ENCODE measurements at regions not wholly inside any gene's neighbourhood (a gene's known extent, or its start where the extent isn't known, plus 50 kb on each side); places are given as distances from the start of the nearest gene placed in this dataset.

DNA sequence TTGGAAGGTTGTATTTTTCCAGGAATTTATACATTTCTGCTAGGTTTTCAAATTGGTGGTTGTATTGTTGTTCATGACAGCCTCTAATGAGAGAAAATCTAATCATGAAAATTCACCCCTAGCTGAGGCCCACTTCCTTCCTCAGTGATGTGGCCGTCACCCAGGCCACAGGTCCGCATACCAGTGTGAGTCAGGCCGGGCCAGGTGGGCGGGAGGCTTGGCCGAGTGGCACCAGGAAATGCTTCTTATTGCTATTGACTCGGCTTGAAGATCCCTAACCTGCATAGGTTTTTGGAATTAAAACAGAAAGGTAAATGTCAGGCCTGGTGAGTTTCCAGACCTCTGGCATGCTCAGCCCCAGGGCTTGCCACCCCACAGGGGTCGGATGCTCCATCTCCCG is 88.7 kb downstream of the SCGB2B2 start:
- no peak overlapping the region for H2BK5ac ChIP-seq (ENCODE audit: low read depth, low read length)
- no peak overlapping the region for H4K91ac ChIP-seq (replicated peaks; ENCODE audit: insufficient read length, low read length)
- DNase-seq (ENCODE audit: low read depth in 1 of 2, low spot score in 2 of 2) (no peak), FAIRE-seq (no peak)
- H3K18ac ChIP-seq (ENCODE audit: extremely low read depth, low read length): no peak overlapping the region
- H3K79me2 ChIP-seq (ENCODE audit: control insufficient read depth in 1 of 2, insufficient read depth in 2 of 2, low read length in 2 of 2): no peaks in the 10 kb centered on the region
- POLR2A ChIA-PET (ENCODE audit: partially characterized antibody): no interaction called here
- H3K27me3 ChIP-seq (replicated peaks in 1 of 4; ENCODE audit: control insufficient read depth in 3 of 4, extremely low read depth in 1 of 4, insufficient read depth in 3 of 4, low read length in 3 of 4): 0 out of 7 replicates have a peak, but pooled peaks cover 0 to 2% (median 0%) of the 10 kb centered on the region in 4 experiments
- no peak overlapping the region for H3K4me3 ChIP-seq (ENCODE audit: extremely low read depth in 1 of 4, insufficient read depth in 2 of 4, low read depth in 3 of 4, low read length in 4 of 4)
- no peak overlapping the region for H3K4ac ChIP-seq (replicated peaks; ENCODE audit: insufficient read length, low read depth, low read length)
- no peak overlapping the region for H3K14ac ChIP-seq (ENCODE audit: insufficient read length)
- no peak overlapping the region for H2BK15ac ChIP-seq (ENCODE audit: low read length)
- no peak overlapping the region for H2BK20ac ChIP-seq (ENCODE audit: low read length)
- WGBS, 2 experiments (ENCODE audit: extremely low coverage in 1 of 2, insufficient coverage in 1 of 2, insufficient read length in 1 of 2, insufficient replicate concordance in 2 of 2, low coverage in 1 of 2, low lambda C conversion rate in 2 of 2, missing lambda C conversion rate in 1 of 2): 82% methylated on average over 8 of the region's 8 CpGs; no CpG with 5 or more reads in 1 of the 2 experiments
- no peaks in the 10 kb centered on the region for H3K36me3 ChIP-seq (ENCODE audit: control insufficient read depth in 2 of 4, insufficient read depth in 4 of 4, low read length in 3 of 4)
- no peaks in the 10 kb centered on the region for H4K20me1 ChIP-seq (replicated peaks in 1 of 2; ENCODE audit: control insufficient read depth in 1 of 2, insufficient read depth in 2 of 2, low read length in 2 of 2)
- no peak overlapping the region for H2AK5ac ChIP-seq (ENCODE audit: low read depth, low read length)
- no peak overlapping the region for H2BK12ac ChIP-seq (ENCODE audit: low read depth, low read length)
- no peak overlapping the region for H3K27ac ChIP-seq (ENCODE audit: low read depth, low read length)
- CTCF ChIA-PET (ENCODE audit: partially characterized antibody): no interaction called here
- no peak overlapping the region for H4K8ac ChIP-seq (ENCODE audit: extremely low read depth, insufficient read depth, low read length)
- no peak overlapping the region for H3K56ac ChIP-seq (replicated peaks; ENCODE audit: insufficient read length, low read depth, low read length)
- H3K4me2 ChIP-seq (ENCODE audit: insufficient read depth in 1 of 2, low read depth in 2 of 2, low read length in 2 of 2): no peak overlapping the region
- H3K79me1 ChIP-seq (ENCODE audit: low read depth, low read length): no peaks in the 10 kb centered on the region
- H3K9me3 ChIP-seq (ENCODE audit: insufficient read depth in 2 of 2, low read depth in 1 of 2, low read length in 1 of 2): peaks cover 57 to 58% of the 10 kb centered on the region in 2 experiments
- no peak overlapping the region for H3K9ac ChIP-seq (replicated peaks in 1 of 4; ENCODE audit: extremely low read depth in 1 of 4, low read depth in 3 of 4, low read length in 3 of 4)
- no peak overlapping the region for H2BK120ac ChIP-seq (replicated peaks; ENCODE audit: low read depth, low read length)
- H3K4me1 ChIP-seq (replicated peaks in 1 of 4; ENCODE audit: control insufficient read depth in 3 of 4, insufficient read depth in 4 of 4, low read length in 3 of 4): no peaks in the 10 kb centered on the region
- no peak overlapping the region for H4K5ac ChIP-seq (ENCODE audit: insufficient read length, low read depth, low read length)
- H2AFZ ChIP-seq (ENCODE audit: low read length): no peak overlapping the region
- no peaks in the 10 kb centered on the region; the same call in 1 of the 2 replicates for H3K23me2 ChIP-seq (ENCODE audit: low read depth, low read length)
- no peak overlapping the region for H3K23ac ChIP-seq (ENCODE audit: insufficient read length)
- TF ChIP-seq ZNF274 (IDR thresholded peaks at IDR 0.05; ENCODE audit: borderline replicate concordance, extremely low read depth, low read length) (no peak), SRF (IDR thresholded peaks at IDR 0.05; ENCODE audit: low read depth, low read length) (no peak), GABPA (IDR thresholded peaks at IDR 0.05; ENCODE audit: borderline replicate concordance, insufficient read depth, low read length) (no peak), TCF12 (IDR thresholded peaks at IDR 0.05; ENCODE audit: low read depth, low read length) (no peak), SP2 (IDR thresholded peaks at IDR 0.05; ENCODE audit: low read length) (no peak), TAF1 (IDR thresholded peaks at IDR 0.05; ENCODE audit: low read depth, low read length) (no peak), RXRA (IDR thresholded peaks at IDR 0.05; ENCODE audit: insufficient read depth, low read depth, low read length) (no peak), CEBPB (IDR thresholded peaks at IDR 0.05; ENCODE audit: low read depth, low read length) (no peak), SUZ12 (IDR thresholded peaks at IDR 0.05; ENCODE audit: low read length) (no peak), KDM5A (IDR thresholded peaks at IDR 0.05; ENCODE audit: low read length) (no peak), JUND (IDR thresholded peaks at IDR 0.05; ENCODE audit: low read length) (no peak), GTF2F1 (IDR thresholded peaks at IDR 0.05; ENCODE audit: borderline replicate concordance, low read depth, low read length) (no peak), MAFK (IDR thresholded peaks at IDR 0.05; ENCODE audit: low read depth, low read length) (no peak), SP4 (IDR thresholded peaks at IDR 0.05; ENCODE audit: low read length) (no peak), TAF7 (optimal IDR thresholded peaks at IDR 0.05; ENCODE audit: borderline replicate concordance, low read depth, low read length) (no peak)
- TF ChIP-seq, protein P1, sequence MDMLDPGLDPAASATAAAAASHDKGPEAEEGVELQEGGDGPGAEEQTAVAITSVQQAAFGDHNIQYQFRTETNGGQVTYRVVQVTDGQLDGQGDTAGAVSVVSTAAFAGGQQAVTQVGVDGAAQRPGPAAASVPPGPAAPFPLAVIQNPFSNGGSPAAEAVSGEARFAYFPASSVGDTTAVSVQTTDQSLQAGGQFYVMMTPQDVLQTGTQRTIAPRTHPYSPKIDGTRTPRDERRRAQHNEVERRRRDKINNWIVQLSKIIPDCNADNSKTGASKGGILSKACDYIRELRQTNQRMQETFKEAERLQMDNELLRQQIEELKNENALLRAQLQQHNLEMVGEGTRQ (IDR thresholded peaks at IDR 0.05; ENCODE audit: low read length): no peak
